Prostate gland (tissue), 2 donors: ENCODE measurements at regions not wholly inside any gene's neighbourhood (a gene's known extent, or its start where the extent isn't known, plus 50 kb on each side); places are given as distances from the start of the nearest gene placed in this dataset.

Experiments
- DNase-seq: peaks from one replicate; pipeline ENCODE4 v3.0.0-alpha.2; 2019; ENCODE audit warnings: low spot score
- H3K27ac ChIP-seq, 2 donors: fragments of 200-600 bp; sonication (generic); 2 replicates each; pipeline ENCODE4 v1.5.1; 2017 to 2019
- H3K27me3 ChIP-seq: fragments of 200-600 bp; sonication (generic); replicated peaks from 2 replicates; pipeline ENCODE4 v1.5.1; 2019; ENCODE audit not compliant: insufficient read depth
- H3K36me3 ChIP-seq, 2 donors: fragments of 200-600 bp; sonication (generic); 1 replicate in 1 of 2; 2 replicates in 1 of 2; pipeline versions ENCODE4 v1.5.1 to v1.8.1; 2017 to 2019
- H3K4me1 ChIP-seq: fragments of 200-600 bp; sonication (generic); replicated peaks from 2 replicates; pipeline ENCODE4 v1.5.1; 2019
- H3K4me3 ChIP-seq, 2 donors: fragments of 200-600 bp; sonication (generic); 2 replicates each; pipeline ENCODE4 v1.5.1; 2017 to 2019
- H3K9me3 ChIP-seq: fragments of 200-600 bp; sonication (generic); 2 replicates; pipeline ENCODE4 v1.5.1; 2017
- POLR2A ChIP-seq: fragments of 450-650 bp; IDR thresholded peaks from one replicate; pipeline ENCODE4 v1.6.1; 2016; ENCODE audit warnings: antibody characterized with exemption, mild to moderate bottlenecking
- POLR2AphosphoS5 ChIP-seq: sonication (generic); formaldehyde crosslinking; IDR thresholded peaks from one replicate; pipeline ENCODE4 v1.6.1; 2017; ENCODE audit warnings: antibody characterized with exemption
- WGBS: methylation state at CpG from one replicate; pipeline ENCODE4 v1.1.5; 2018; 5-methylcytosine and 5-hydroxymethylcytosine counted together
- intact Hi-C: fragments of 100-400 bp; cut with DNase I; formaldehyde crosslinking; loops from one replicate; pipeline ENCODE4 v1.14.2; 2022
- TF ChIP-seq, protein P1 (sequence below), 4 experiments: fragments of 200-600 bp in 2 of 4; fragments of 450-650 bp in 2 of 4; sonication (generic) in 2 of 4; IDR thresholded peaks; 1 replicate in 3 of 4; 2 replicates in 1 of 4; pipeline ENCODE4 v1.5.1; 2016 to 2019; ENCODE audit warnings: antibody characterized with exemption in 4 of 4, mild to moderate bottlenecking in 2 of 4, moderate library complexity in 2 of 4

DNA sequence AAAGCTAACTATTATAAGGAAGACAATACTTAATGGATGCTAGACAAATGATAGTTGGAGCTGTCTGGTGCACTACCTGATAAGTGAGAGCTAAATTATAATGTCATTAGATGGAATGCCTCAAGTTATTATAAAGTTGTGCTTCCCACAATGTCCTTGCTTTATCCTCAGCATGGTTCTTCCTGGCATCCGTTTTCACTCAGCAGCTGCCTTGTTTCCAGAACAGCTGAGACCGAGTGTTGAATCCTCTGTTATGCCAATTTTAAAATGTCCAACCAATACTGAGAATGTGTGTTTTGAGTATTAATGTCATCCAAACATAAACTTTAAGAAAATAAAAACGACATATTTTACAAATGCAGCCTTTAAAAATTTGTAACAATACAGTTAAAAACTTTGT lies 286.7 kb upstream of the SOX2 start:
- DNase-seq, result no peak
- intact Hi-C loops, result no loop called here
- TF ChIP-seq, protein P1, sequence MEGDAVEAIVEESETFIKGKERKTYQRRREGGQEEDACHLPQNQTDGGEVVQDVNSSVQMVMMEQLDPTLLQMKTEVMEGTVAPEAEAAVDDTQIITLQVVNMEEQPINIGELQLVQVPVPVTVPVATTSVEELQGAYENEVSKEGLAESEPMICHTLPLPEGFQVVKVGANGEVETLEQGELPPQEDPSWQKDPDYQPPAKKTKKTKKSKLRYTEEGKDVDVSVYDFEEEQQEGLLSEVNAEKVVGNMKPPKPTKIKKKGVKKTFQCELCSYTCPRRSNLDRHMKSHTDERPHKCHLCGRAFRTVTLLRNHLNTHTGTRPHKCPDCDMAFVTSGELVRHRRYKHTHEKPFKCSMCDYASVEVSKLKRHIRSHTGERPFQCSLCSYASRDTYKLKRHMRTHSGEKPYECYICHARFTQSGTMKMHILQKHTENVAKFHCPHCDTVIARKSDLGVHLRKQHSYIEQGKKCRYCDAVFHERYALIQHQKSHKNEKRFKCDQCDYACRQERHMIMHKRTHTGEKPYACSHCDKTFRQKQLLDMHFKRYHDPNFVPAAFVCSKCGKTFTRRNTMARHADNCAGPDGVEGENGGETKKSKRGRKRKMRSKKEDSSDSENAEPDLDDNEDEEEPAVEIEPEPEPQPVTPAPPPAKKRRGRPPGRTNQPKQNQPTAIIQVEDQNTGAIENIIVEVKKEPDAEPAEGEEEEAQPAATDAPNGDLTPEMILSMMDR (IDR thresholded peaks at IDR 0.05), result no peak
- TF ChIP-seq POLR2A, result no peak
- H3K9me3 ChIP-seq, result no peaks in the 10 kb centered on the region
- H3K36me3 ChIP-seq, result no peaks in the 10 kb centered on the region
- no peaks in the 10 kb centered on the region for H3K4me1 ChIP-seq
- H3K4me3 ChIP-seq, result no peak overlapping the region
- no peak overlapping the region for H3K27ac ChIP-seq
- WGBS, result 46% methylated on average over 3 of the region's 3 CpGs
- H3K27me3 ChIP-seq, result no peaks in the 10 kb centered on the region

DNA sequence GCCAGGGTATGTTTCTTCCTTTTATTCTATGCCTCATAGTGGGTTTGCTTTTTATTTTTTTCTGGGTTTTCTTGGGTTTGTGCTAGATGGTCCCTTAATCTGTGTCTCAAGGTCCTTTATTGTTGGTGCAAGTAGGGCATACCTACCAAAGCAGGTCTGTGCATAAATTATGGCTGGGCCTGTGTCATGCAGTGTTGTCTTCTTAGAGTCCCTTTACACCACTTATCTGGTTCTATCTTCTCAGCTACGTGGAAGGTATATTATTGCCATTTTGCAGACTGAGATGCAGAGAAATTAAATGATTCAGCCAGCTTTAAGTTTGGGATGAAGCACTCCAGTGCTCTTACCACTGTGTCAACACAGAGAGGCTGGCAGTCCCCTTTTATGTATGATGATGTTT lies 293.5 kb upstream of the SOX2 start:
- Histone ChIP-seq H3K27me3 (no peaks in the 10 kb centered on the region), H3K4me1 (no peaks in the 10 kb centered on the region), H3K36me3 (no peaks in the 10 kb centered on the region), H3K27ac (no peak overlapping the region), H3K9me3 (no peaks in the 10 kb centered on the region), H3K4me3 (no peak overlapping the region)
- WGBS, result 32% methylated on average over 1 of the region's 1 CpG
- DNase-seq, result no peak
- intact Hi-C loops, result no loop called here
- TF ChIP-seq, protein P1 (IDR thresholded peaks at IDR 0.05), result no peak
- no peak for TF ChIP-seq POLR2A

DNA sequence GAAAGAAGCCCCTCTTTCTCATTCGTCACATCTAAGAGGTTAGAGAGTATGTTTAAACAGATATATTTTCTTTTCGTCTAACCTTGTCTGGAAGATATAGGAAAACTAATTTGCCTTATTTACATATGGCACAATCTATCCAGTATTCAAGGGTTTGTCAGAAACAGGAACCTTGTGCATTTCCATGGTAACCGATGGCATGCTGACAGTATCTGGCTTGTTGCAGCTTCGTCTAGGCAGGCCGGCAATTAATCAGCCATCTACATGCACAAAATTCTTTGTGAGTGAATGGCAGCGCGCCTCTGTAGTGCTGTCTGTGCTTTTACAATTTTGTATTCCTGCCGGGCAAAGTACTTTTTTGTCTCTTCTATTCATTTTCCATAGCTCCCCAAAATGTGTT lies 294.0 kb upstream of the SOX2 start:
- no peak overlapping the region for H3K27ac ChIP-seq
- WGBS, result 41% methylated on average over 8 of the region's 8 CpGs

DNA sequence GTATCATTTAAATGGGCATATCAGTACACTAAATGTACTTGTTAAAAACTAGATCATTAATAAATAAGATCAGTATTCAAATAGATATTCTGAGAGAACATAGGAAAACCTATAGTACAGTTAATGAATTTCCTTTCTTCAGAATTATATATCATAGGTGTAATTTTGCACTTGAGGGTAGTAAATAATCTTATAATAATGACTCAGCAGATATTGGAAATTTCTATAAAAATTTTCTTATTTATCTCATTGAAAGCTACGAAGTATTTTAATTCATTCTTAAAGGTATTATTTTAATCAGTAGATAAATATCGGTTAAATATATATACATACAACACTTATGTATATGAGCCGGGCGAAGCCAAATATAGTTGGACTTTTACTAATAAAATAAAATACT lies 300.9 kb upstream of the SOX2 start:
- intact Hi-C loops, result no loop called here
- no peak overlapping the region for H3K4me3 ChIP-seq
- 99% methylated on average over 4 of the region's 4 CpGs for WGBS
- no peaks in the 10 kb centered on the region for H3K4me1 ChIP-seq
- no peak overlapping the region for H3K27ac ChIP-seq
- H3K27me3 ChIP-seq, result no peaks in the 10 kb centered on the region
- no peaks in the 10 kb centered on the region for H3K9me3 ChIP-seq
- TF ChIP-seq POLR2A (no peak), POLR2AphosphoS5 (no peak)
- TF ChIP-seq, protein P1 (IDR thresholded peaks at IDR 0.05), result no peak
- no peaks in the 10 kb centered on the region for H3K36me3 ChIP-seq
- DNase-seq, result no peak

More for the DNA sequence above, 294.0 kb upstream of the SOX2 start:
- Histone ChIP-seq H3K9me3 (no peaks in the 10 kb centered on the region), H3K27me3 (no peaks in the 10 kb centered on the region), H3K36me3 (no peaks in the 10 kb centered on the region), H3K4me3 (no peak overlapping the region), H3K4me1 (no peaks in the 10 kb centered on the region)
- TF ChIP-seq, protein P1 (IDR thresholded peaks at IDR 0.05), result no peak
- TF ChIP-seq POLR2A, result no peak
- TF ChIP-seq POLR2AphosphoS5, result no peak
- DNase-seq, result no peak
- intact Hi-C loops, result no loop called here

DNA sequence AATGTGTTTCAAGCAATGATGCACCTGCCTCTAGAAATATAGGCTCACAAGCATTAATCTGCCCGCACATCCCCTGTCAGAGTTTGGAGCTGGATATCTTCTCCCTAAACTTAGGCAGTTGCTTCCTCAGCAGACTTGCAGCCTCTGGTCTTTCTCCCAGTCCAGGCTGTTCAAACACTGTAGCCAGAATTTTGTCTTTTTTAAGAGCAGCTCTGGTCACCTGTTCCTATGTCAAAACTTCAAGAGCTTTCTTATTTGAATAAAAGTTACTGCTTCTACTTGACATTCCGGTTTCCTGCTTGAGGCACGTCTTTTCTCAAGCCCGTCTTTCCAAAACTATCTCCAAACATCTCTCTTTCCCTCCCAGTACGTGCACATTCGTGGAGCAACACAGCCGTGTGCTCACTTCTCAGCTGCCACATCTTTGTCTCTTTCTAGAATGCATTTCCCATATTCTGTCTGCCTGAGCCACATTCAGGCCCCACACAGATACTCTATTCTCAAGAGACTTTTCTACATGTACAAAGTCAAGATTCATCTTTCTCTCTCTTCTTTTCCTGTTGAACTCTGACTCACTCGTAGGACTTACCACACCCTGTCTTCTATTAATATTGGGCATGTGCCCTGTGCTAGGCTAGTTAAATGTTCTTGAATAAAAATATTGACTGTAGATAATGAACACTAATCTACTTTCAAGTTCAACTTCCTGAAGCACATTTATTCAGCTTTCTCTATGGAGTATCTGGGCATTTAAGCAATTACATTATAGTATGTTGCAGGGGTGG lies 307.7 kb upstream of the SOX2 start:
- Histone ChIP-seq H3K36me3 (no peaks in the 10 kb centered on the region), H3K27me3 (no peaks in the 10 kb centered on the region), H3K27ac (peak overlapping the region in 1 of 2 donors; percentile 20), H3K4me1 (no peaks in the 10 kb centered on the region), H3K9me3 (no peaks in the 10 kb centered on the region), H3K4me3 (no peak overlapping the region)
- intact Hi-C loops, result no loop called here
- TF ChIP-seq, protein P1 (IDR thresholded peaks at IDR 0.05), result no peak
- TF ChIP-seq POLR2AphosphoS5 (peak; percentile 34), POLR2A (no peak)
- peak; percentile 9 for DNase-seq
- WGBS, result 43% methylated on average over 8 of the region's 8 CpGs
